ENCODE measurements at regions not wholly inside any gene's neighbourhood (a gene's known extent, or its start where the extent isn't known, plus 50 kb on each side); places are given as distances from the start of the nearest gene placed in this dataset.

GRCh38 chr1:2867087-2867425 lies 65.6 kb upstream of the TTC34 start:
- Mint-ChIP-seq H3K9me3 (ENCODE audit: low read depth) (peaks cover 14% of the 10 kb centered on the region), H3K4me1 (ENCODE audit: low read depth) (no peaks in the 10 kb centered on the region), H3K4me3 (ENCODE audit: low read depth) (no peak overlapping the region), H3K36me3 (ENCODE audit: insufficient read depth) (peaks cover 2% of the 10 kb centered on the region), H3K27me3 (no peaks in the 10 kb centered on the region), H3K27ac (no peak overlapping the region)
- TF ChIP-seq, protein P1, sequence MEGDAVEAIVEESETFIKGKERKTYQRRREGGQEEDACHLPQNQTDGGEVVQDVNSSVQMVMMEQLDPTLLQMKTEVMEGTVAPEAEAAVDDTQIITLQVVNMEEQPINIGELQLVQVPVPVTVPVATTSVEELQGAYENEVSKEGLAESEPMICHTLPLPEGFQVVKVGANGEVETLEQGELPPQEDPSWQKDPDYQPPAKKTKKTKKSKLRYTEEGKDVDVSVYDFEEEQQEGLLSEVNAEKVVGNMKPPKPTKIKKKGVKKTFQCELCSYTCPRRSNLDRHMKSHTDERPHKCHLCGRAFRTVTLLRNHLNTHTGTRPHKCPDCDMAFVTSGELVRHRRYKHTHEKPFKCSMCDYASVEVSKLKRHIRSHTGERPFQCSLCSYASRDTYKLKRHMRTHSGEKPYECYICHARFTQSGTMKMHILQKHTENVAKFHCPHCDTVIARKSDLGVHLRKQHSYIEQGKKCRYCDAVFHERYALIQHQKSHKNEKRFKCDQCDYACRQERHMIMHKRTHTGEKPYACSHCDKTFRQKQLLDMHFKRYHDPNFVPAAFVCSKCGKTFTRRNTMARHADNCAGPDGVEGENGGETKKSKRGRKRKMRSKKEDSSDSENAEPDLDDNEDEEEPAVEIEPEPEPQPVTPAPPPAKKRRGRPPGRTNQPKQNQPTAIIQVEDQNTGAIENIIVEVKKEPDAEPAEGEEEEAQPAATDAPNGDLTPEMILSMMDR (IDR thresholded peaks at IDR 0.05; ENCODE audit: unreplicated experiment): no peak
- DNase-seq (ENCODE audit: low spot score, unreplicated experiment): no peak

GRCh38 chr1:2867861-2868260 lies 66.4 kb upstream of the TTC34 start:
- H3K27ac Mint-ChIP-seq: no peak overlapping the region
- TF ChIP-seq, protein P1 (IDR thresholded peaks at IDR 0.05; ENCODE audit: unreplicated experiment): no peak
- H3K4me3 Mint-ChIP-seq (ENCODE audit: low read depth): no peak overlapping the region
- peaks cover 2% of the 10 kb centered on the region for H3K36me3 Mint-ChIP-seq (ENCODE audit: insufficient read depth)
- no peaks in the 10 kb centered on the region for H3K4me1 Mint-ChIP-seq (ENCODE audit: low read depth)
- no peaks in the 10 kb centered on the region for H3K27me3 Mint-ChIP-seq
- DNase-seq (ENCODE audit: low spot score, unreplicated experiment): no peak
- H3K9me3 Mint-ChIP-seq (ENCODE audit: low read depth): peaks cover 17% of the 10 kb centered on the region

GRCh38 chr1:2868571-2869195 lies 67.2 kb upstream of the TTC34 start:
- Mint-ChIP-seq H3K4me3 (ENCODE audit: low read depth) (no peak overlapping the region), H3K36me3 (ENCODE audit: insufficient read depth) (peaks cover 2% of the 10 kb centered on the region), H3K4me1 (ENCODE audit: low read depth) (no peaks in the 10 kb centered on the region), H3K27ac (no peak overlapping the region), H3K27me3 (no peaks in the 10 kb centered on the region), H3K9me3 (ENCODE audit: low read depth) (peaks cover 20% of the 10 kb centered on the region)
- DNase-seq (ENCODE audit: low spot score, unreplicated experiment): no peak
- TF ChIP-seq, protein P1 (IDR thresholded peaks at IDR 0.05; ENCODE audit: unreplicated experiment): no peak

- Mint-ChIP-seq H3K4me3 (ENCODE audit: low read depth) (no peak overlapping the region), H3K4me1 (ENCODE audit: low read depth) (no peaks in the 10 kb centered on the region), H3K27me3 (no peaks in the 10 kb centered on the region), H3K27ac (no peak overlapping the region), H3K9me3 (ENCODE audit: low read depth) (peaks cover 17% of the 10 kb centered on the region), H3K36me3 (ENCODE audit: insufficient read depth) (peaks cover 2% of the 10 kb centered on the region)
- TF ChIP-seq, protein P1 (IDR thresholded peaks at IDR 0.05; ENCODE audit: unreplicated experiment): no peak
- DNase-seq (ENCODE audit: low spot score, unreplicated experiment): no peak
Observed at GRCh38 chr1:2871246-2871815, 69.8 kb upstream of the TTC34 start.

DNA sequence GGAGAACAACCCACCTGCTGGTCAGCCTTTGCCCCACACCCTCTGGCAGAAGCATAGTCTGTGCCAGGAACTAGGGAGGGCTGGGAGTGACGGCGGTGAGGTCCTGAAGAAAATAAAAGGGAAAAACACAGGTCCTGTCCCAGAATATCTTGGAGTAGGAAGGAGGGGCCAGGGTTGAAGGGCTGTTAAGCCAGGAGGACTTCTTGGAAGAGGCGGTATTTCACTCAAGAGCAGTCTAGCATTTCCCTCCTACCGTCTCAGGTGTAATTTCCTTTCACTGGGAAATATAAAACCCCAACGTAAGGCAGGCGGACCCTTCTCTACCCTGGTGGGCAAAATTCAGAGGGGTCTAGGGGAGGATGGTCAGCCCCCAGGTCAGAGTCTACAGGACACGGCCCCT lies 72.7 kb upstream of the TTC34 start:
- peaks cover 1% of the 10 kb centered on the region for H3K36me3 Mint-ChIP-seq (ENCODE audit: insufficient read depth)
- no peak overlapping the region for H3K27ac Mint-ChIP-seq
- H3K4me3 Mint-ChIP-seq (ENCODE audit: low read depth): no peak overlapping the region
- TF ChIP-seq, protein P1 (IDR thresholded peaks at IDR 0.05; ENCODE audit: unreplicated experiment): no peak
- peaks cover 14% of the 10 kb centered on the region for H3K9me3 Mint-ChIP-seq (ENCODE audit: low read depth)
- H3K4me1 Mint-ChIP-seq (ENCODE audit: low read depth): no peaks in the 10 kb centered on the region
- no peak for DNase-seq (ENCODE audit: low spot score, unreplicated experiment)
- no peaks in the 10 kb centered on the region for H3K27me3 Mint-ChIP-seq
